NAMALWA (cell line): ENCODE measurements at regions not wholly inside any gene's neighbourhood (a gene's known extent, or its start where the extent isn't known, plus 50 kb on each side); places are given as distances from the start of the nearest gene placed in this dataset.
A peak's percentile ranks its signal among the peaks of the same experiment; 100 is the strongest.
"Not testable (repeated sequence)": the region's sequence is repeated elsewhere in the genome, so short reads cannot be mapped to it uniquely, and the experiment has no call there.

Experiments
- DNase-seq: peaks from one replicate; pipeline ENCODE4 v3.0.0-alpha.2; 2015; ENCODE audit warnings: low spot score

GRCh38 chr5:34447424-34447823 is 208.7 kb upstream of the RAI14 start:
- DNase-seq: no peak

GRCh38 chr5:34449639-34450038 is 206.5 kb upstream of the RAI14 start:
- no peak for DNase-seq

- no peak for DNase-seq
Measured at GRCh38 chr5:34450338-34450737, 205.8 kb upstream of the RAI14 start.

GRCh38 chr5:34452170-34452828 is 203.8 kb upstream of the RAI14 start:
- no peak for DNase-seq

GRCh38 chr5:34455098-34455497 is 201.0 kb upstream of the RAI14 start:
- no peak for DNase-seq

- peak; percentile 22 for DNase-seq
Measured at GRCh38 chr5:34459908-34460307, 196.2 kb upstream of the RAI14 start.

- no peak for DNase-seq
Measured at GRCh38 chr5:34460496-34460895, 195.6 kb upstream of the RAI14 start.

- DNase-seq: peak; percentile 17
Measured at GRCh38 chr5:34464829-34465228, 191.3 kb upstream of the RAI14 start.

GRCh38 chr5:34465301-34465700 is 190.8 kb upstream of the RAI14 start:
- peak; percentile 80 for DNase-seq

GRCh38 chr5:34466519-34467388 is 189.4 kb upstream of the RAI14 start:
- not testable (repeated sequence) for DNase-seq

GRCh38 chr5:34467436-34467835 is 188.7 kb upstream of the RAI14 start:
- DNase-seq: no peak

GRCh38 chr5:34467984-34468383 is 188.1 kb upstream of the RAI14 start:
- not testable (repeated sequence) for DNase-seq

GRCh38 chr5:34469971-34470370 is 186.2 kb upstream of the RAI14 start:
- DNase-seq: no peak

GRCh38 chr5:34474573-34475021 is 181.5 kb upstream of the RAI14 start:
- DNase-seq: peak; percentile 63

GRCh38 chr5:34475249-34475966 is 180.7 kb upstream of the RAI14 start:
- DNase-seq: no peak

GRCh38 chr5:34476941-34477565 is 179.1 kb upstream of the RAI14 start:
- DNase-seq: no peak

- no peak for DNase-seq
Measured at GRCh38 chr5:34480810-34481528, 175.2 kb upstream of the RAI14 start.

GRCh38 chr5:34483442-34484033 is 172.6 kb upstream of the RAI14 start:
- DNase-seq: no peak

GRCh38 chr5:34484216-34484920 is 171.8 kb upstream of the RAI14 start:
- no peak for DNase-seq

- DNase-seq: no peak
Measured at GRCh38 chr5:34485768-34486030, 170.4 kb upstream of the RAI14 start.
